NCI-H1930 (cell line): ENCODE measurements at regions not wholly inside any gene's neighbourhood (a gene's known extent, or its start where the extent isn't known, plus 50 kb on each side); places are given as distances from the start of the nearest gene placed in this dataset.

Experiments used
- DNase-seq, 2 experiments: peaks; one replicate each; lab custom pipeline; 2025; lab: John Stamatoyannopoulos, UW

- DNase-seq: no peak
Observed at GRCh38 chr5:9681706-9682105, 51.6 kb upstream of the TAS2R1 start.
